AG09309 (cell line): ENCODE measurements at regions not wholly inside any gene's neighbourhood (a gene's known extent, or its start where the extent isn't known, plus 50 kb on each side); places are given as distances from the start of the nearest gene placed in this dataset.

Experiments
- DNase-seq: peaks from one replicate; pipeline ENCODE4 v3.0.0-alpha.2; 2010; ENCODE audit warnings: low read depth
- H3K4me3 ChIP-seq: 2 replicates; pipeline ENCODE4 v1.5.1; 2011; ENCODE audit warnings: mild to moderate bottlenecking, low read depth, low read length, moderate library complexity; ENCODE audit not compliant: control insufficient read depth
- CTCF ChIP-seq: IDR thresholded peaks from 2 replicates; pipeline ENCODE4 v1.5.1; 2011; ENCODE audit warnings: mild to moderate bottlenecking, low read depth, low read length, inconsistent platforms; ENCODE audit not compliant: insufficient read depth, control insufficient read depth; ENCODE audit errors: missing control alignments

- TF ChIP-seq CTCF = no peak
- H3K4me3 ChIP-seq = no peak overlapping the region
- no peak for DNase-seq
Measured at GRCh38 chr11:27287205-27287604, 75.8 kb downstream of the CCDC34 start.

GRCh38 chr11:27285761-27286160 lies 77.3 kb downstream of the CCDC34 start:
- DNase-seq = no peak
- no peak overlapping the region for H3K4me3 ChIP-seq
- TF ChIP-seq CTCF = no peak

GRCh38 chr11:27282806-27283205 lies 80.2 kb downstream of the CCDC34 start:
- no peak for TF ChIP-seq CTCF
- no peak for DNase-seq
- H3K4me3 ChIP-seq = no peak overlapping the region

GRCh38 chr11:27281740-27282590 lies 81.0 kb downstream of the CCDC34 start:
- DNase-seq = peak; percentile 78

GRCh38 chr11:27281276-27281675 lies 81.7 kb downstream of the CCDC34 start:
- H3K4me3 ChIP-seq = no peak overlapping the region
- TF ChIP-seq CTCF = no peak
- no peak for DNase-seq

More at GRCh38 chr11:27281740-27282590, 81.0 kb downstream of the CCDC34 start:
- H3K4me3 ChIP-seq = no peak overlapping the region
- no peak for TF ChIP-seq CTCF

- no peak for DNase-seq
Measured at GRCh38 chr11:27280140-27280539, 82.9 kb downstream of the CCDC34 start.

More at GRCh38 chr11:27280140-27280539, 82.9 kb downstream of the CCDC34 start:
- no peak overlapping the region for H3K4me3 ChIP-seq
- no peak for TF ChIP-seq CTCF
